Neuron (in vitro differentiated cells): ENCODE measurements at regions not wholly inside any gene's neighbourhood (a gene's known extent, or its start where the extent isn't known, plus 50 kb on each side); places are given as distances from the start of the nearest gene placed in this dataset.

Experiments
- H2AFZ ChIP-seq: one replicate; pipeline ENCODE4 v1.6.1; 2013; ENCODE audit warnings: low read depth, mild to moderate bottlenecking, inconsistent platforms, low read length, moderate library complexity
- H3K27me3 ChIP-seq: one replicate; pipeline ENCODE4 v1.6.1; 2013; ENCODE audit warnings: low read length; ENCODE audit not compliant: insufficient read depth
- H3K36me3 ChIP-seq: one replicate; pipeline ENCODE4 v1.6.1; 2013; ENCODE audit warnings: low read length; ENCODE audit not compliant: insufficient read depth
- H3K4me1 ChIP-seq: one replicate; pipeline ENCODE4 v1.6.1; 2013; ENCODE audit warnings: low read length; ENCODE audit not compliant: insufficient read depth
- H3K4me3 ChIP-seq: 2 replicates; pipeline ENCODE4 v1.5.1; 2013; ENCODE audit warnings: mild to moderate bottlenecking, low read length, moderate library complexity
- H3K9me3 ChIP-seq: one replicate; pipeline ENCODE4 v1.6.1; 2013; ENCODE audit warnings: low read length

GRCh38 chr2:66832646-66833435, 397.9 kb downstream of the MEIS1 start:
- Histone ChIP-seq H3K4me3 (no peak overlapping the region), H2AFZ (no peak overlapping the region), H3K4me1 (no peaks in the 10 kb centered on the region), H3K9me3 (no peaks in the 10 kb centered on the region), H3K36me3 (no peaks in the 10 kb centered on the region), H3K27me3 (no peaks in the 10 kb centered on the region)

GRCh38 chr2:66834859-66835258, 399.9 kb downstream of the MEIS1 start:
- H2AFZ ChIP-seq = no peak overlapping the region
- H3K27me3 ChIP-seq = no peaks in the 10 kb centered on the region
- no peaks in the 10 kb centered on the region for H3K4me1 ChIP-seq
- no peak overlapping the region for H3K4me3 ChIP-seq
- no peaks in the 10 kb centered on the region for H3K36me3 ChIP-seq
- H3K9me3 ChIP-seq = no peaks in the 10 kb centered on the region

- Histone ChIP-seq H2AFZ (no peak overlapping the region), H3K4me1 (no peaks in the 10 kb centered on the region), H3K36me3 (no peaks in the 10 kb centered on the region), H3K4me3 (no peak overlapping the region), H3K9me3 (no peaks in the 10 kb centered on the region), H3K27me3 (no peaks in the 10 kb centered on the region)
Observed at GRCh38 chr2:66836851-66837250, 401.9 kb downstream of the MEIS1 start.

GRCh38 chr2:66839551-66840320, 404.8 kb downstream of the MEIS1 start:
- H3K9me3 ChIP-seq = no peaks in the 10 kb centered on the region
- H3K27me3 ChIP-seq = no peaks in the 10 kb centered on the region
- H3K4me1 ChIP-seq = no peaks in the 10 kb centered on the region
- no peaks in the 10 kb centered on the region for H3K36me3 ChIP-seq
- H3K4me3 ChIP-seq = no peak overlapping the region
- H2AFZ ChIP-seq = no peak overlapping the region

GRCh38 chr2:66840321-66841002, 405.5 kb downstream of the MEIS1 start:
- Histone ChIP-seq H3K4me3 (no peak overlapping the region), H3K27me3 (no peaks in the 10 kb centered on the region), H2AFZ (no peak overlapping the region), H3K36me3 (no peaks in the 10 kb centered on the region), H3K4me1 (no peaks in the 10 kb centered on the region), H3K9me3 (no peaks in the 10 kb centered on the region)

GRCh38 chr2:66843847-66844246, 408.9 kb downstream of the MEIS1 start:
- Histone ChIP-seq H2AFZ (no peak overlapping the region), H3K27me3 (no peaks in the 10 kb centered on the region), H3K36me3 (no peaks in the 10 kb centered on the region), H3K4me3 (no peak overlapping the region), H3K4me1 (no peaks in the 10 kb centered on the region), H3K9me3 (no peaks in the 10 kb centered on the region)

- Histone ChIP-seq H3K9me3 (no peaks in the 10 kb centered on the region), H2AFZ (no peak overlapping the region), H3K36me3 (no peaks in the 10 kb centered on the region)
Observed at GRCh38 chr2:66845307-66845706, 410.4 kb downstream of the MEIS1 start.

GRCh38 chr2:66846887-66847286, 412.0 kb downstream of the MEIS1 start:
- H3K4me3 ChIP-seq = no peak overlapping the region
- no peak overlapping the region for H2AFZ ChIP-seq
- no peaks in the 10 kb centered on the region for H3K27me3 ChIP-seq
- H3K9me3 ChIP-seq = no peaks in the 10 kb centered on the region
- H3K36me3 ChIP-seq = no peaks in the 10 kb centered on the region
- no peaks in the 10 kb centered on the region for H3K4me1 ChIP-seq

More at GRCh38 chr2:66845307-66845706, 410.4 kb downstream of the MEIS1 start:
- Histone ChIP-seq H3K27me3 (no peaks in the 10 kb centered on the region), H3K4me1 (no peaks in the 10 kb centered on the region), H3K4me3 (no peak overlapping the region)

GRCh38 chr2:66849153-66849755, 414.3 kb downstream of the MEIS1 start:
- Histone ChIP-seq H2AFZ (no peak overlapping the region), H3K4me1 (no peaks in the 10 kb centered on the region), H3K4me3 (no peak overlapping the region), H3K27me3 (no peaks in the 10 kb centered on the region), H3K36me3 (no peaks in the 10 kb centered on the region), H3K9me3 (no peaks in the 10 kb centered on the region)

- H3K36me3 ChIP-seq = no peaks in the 10 kb centered on the region
- H3K27me3 ChIP-seq = no peaks in the 10 kb centered on the region
- H3K9me3 ChIP-seq = no peaks in the 10 kb centered on the region
- H3K4me3 ChIP-seq = no peak overlapping the region
- no peak overlapping the region for H2AFZ ChIP-seq
- H3K4me1 ChIP-seq = no peaks in the 10 kb centered on the region
Observed at GRCh38 chr2:66850376-66850775, 415.5 kb downstream of the MEIS1 start.

GRCh38 chr2:66851449-66851872, 416.5 kb downstream of the MEIS1 start:
- H3K36me3 ChIP-seq = no peaks in the 10 kb centered on the region
- no peak overlapping the region for H2AFZ ChIP-seq

GRCh38 chr2:66852953-66853352, 418.0 kb downstream of the MEIS1 start:
- Histone ChIP-seq H3K27me3 (no peaks in the 10 kb centered on the region), H3K4me3 (no peak overlapping the region), H3K36me3 (no peaks in the 10 kb centered on the region), H3K4me1 (no peaks in the 10 kb centered on the region), H2AFZ (no peak overlapping the region), H3K9me3 (no peaks in the 10 kb centered on the region)

More at GRCh38 chr2:66851449-66851872, 416.5 kb downstream of the MEIS1 start:
- Histone ChIP-seq H3K9me3 (no peaks in the 10 kb centered on the region), H3K27me3 (no peaks in the 10 kb centered on the region), H3K4me1 (no peaks in the 10 kb centered on the region), H3K4me3 (no peak overlapping the region)

GRCh38 chr2:66853585-66853984, 418.7 kb downstream of the MEIS1 start:
- Histone ChIP-seq H2AFZ (no peak overlapping the region), H3K27me3 (no peaks in the 10 kb centered on the region), H3K9me3 (no peaks in the 10 kb centered on the region), H3K4me1 (no peaks in the 10 kb centered on the region), H3K36me3 (no peaks in the 10 kb centered on the region), H3K4me3 (no peak overlapping the region)
